ENCODE measurements at regions not wholly inside any gene's neighbourhood (a gene's known extent, or its start where the extent isn't known, plus 50 kb on each side); places are given as distances from the start of the nearest gene placed in this dataset.

DNA sequence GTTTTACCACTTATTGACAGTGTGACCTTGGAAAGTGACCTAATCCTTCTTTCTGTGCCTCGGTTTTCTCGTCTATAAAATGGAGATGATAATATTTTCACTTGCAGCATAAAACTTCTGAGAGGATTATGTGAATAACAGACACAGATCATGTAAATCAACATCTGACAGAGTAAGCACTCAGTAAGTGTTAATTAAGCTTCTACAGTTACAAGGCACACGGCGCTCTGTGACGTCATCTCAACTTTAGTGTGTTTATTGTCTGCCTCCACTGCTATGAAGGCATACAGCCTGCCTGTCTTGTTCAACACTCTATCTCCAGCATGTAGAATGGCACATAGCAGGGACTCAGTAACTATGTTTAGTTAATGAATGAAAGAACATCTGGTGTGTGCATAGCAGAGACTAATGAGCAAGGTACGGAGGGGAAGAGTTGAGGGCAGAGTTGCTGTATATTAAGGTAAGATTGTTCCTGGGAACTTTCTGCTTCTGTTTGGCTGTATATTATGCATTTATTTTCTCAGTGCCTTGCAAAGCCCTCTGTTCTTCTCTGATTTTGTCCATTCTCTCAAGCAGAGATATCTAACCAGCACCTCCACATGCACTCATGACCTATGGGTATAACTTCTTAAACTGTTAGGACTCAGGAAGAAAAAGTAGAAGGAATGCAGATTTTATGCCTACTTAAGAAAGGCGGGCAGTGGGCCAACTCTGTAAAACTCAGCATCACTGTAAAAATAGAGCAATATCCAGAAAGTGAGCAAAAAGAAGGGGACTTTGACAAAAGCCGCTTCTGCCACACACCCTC is 66.4 kb upstream of the STMND1 start:
- no peak overlapping the region for H3K27ac ChIP-seq
- TF ChIP-seq, protein P1, sequence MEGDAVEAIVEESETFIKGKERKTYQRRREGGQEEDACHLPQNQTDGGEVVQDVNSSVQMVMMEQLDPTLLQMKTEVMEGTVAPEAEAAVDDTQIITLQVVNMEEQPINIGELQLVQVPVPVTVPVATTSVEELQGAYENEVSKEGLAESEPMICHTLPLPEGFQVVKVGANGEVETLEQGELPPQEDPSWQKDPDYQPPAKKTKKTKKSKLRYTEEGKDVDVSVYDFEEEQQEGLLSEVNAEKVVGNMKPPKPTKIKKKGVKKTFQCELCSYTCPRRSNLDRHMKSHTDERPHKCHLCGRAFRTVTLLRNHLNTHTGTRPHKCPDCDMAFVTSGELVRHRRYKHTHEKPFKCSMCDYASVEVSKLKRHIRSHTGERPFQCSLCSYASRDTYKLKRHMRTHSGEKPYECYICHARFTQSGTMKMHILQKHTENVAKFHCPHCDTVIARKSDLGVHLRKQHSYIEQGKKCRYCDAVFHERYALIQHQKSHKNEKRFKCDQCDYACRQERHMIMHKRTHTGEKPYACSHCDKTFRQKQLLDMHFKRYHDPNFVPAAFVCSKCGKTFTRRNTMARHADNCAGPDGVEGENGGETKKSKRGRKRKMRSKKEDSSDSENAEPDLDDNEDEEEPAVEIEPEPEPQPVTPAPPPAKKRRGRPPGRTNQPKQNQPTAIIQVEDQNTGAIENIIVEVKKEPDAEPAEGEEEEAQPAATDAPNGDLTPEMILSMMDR (conservative IDR thresholded peaks at IDR 0.05), result no peak
- TF ChIP-seq ZFX (IDR thresholded peaks at IDR 0.05), result no peak

DNA sequence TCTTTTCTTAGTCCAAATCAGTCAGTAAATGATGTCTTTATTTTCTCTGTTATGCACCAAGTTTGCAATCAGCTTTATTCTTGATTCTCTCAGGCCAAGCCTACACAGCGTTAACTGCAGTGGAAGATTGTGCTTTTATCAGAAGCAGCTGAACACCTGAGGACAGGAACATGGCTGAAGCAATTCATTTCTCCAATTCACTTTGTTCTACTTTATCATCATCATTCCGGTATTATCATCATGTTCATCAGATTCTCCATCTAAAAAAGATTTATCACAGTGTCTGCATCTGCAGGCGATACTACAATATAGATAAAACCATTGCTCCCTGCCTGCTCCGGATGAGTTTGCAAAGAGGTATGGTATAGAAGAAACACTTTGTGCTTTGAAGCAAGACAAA is 68.1 kb upstream of the STMND1 start:
- H3K27ac ChIP-seq, result no peak overlapping the region
- TF ChIP-seq ZFX (IDR thresholded peaks at IDR 0.05), result no peak
- TF ChIP-seq, protein P1 (conservative IDR thresholded peaks at IDR 0.05), result no peak

GRCh38 chr6:17032988-17033634 is 68.7 kb upstream of the STMND1 start:
- TF ChIP-seq ZFX (IDR thresholded peaks at IDR 0.05), result no peak
- TF ChIP-seq, protein P1 (conservative IDR thresholded peaks at IDR 0.05), result no peak
- H3K27ac ChIP-seq, result no peak overlapping the region

- no peak overlapping the region for H3K27ac ChIP-seq
- TF ChIP-seq, protein P1 (conservative IDR thresholded peaks at IDR 0.05), result no peak
- TF ChIP-seq ZFX (IDR thresholded peaks at IDR 0.05), result no peak
Observed at GRCh38 chr6:17032590-17032987, 69.3 kb upstream of the STMND1 start.

GRCh38 chr6:17031961-17032360 is 69.9 kb upstream of the STMND1 start:
- TF ChIP-seq, protein P1 (conservative IDR thresholded peaks at IDR 0.05), result no peak
- no peak for TF ChIP-seq ZFX (IDR thresholded peaks at IDR 0.05)
- no peak overlapping the region for H3K27ac ChIP-seq

DNA sequence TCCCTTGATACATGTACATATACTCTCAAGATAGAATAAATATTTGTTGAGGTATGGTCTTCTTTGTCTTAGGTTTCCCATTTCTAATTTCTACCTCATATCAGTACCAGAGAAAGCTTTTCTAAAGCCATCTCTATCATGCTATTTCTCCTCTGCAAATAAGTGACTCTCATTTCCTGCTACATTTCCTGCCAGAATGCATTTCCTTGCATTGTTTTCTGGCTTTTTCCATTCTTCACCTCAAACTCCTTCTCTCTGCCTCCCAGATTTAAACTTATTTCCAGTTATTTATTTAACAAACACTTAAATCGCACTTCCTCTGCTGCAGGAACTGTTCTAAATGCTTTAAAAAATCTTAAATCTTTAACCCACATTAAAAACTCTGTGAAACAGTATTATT is 74.4 kb upstream of the STMND1 start:
- no peak for TF ChIP-seq ZFX (IDR thresholded peaks at IDR 0.05)
- TF ChIP-seq, protein P1 (conservative IDR thresholded peaks at IDR 0.05), result no peak
- no peak overlapping the region for H3K27ac ChIP-seq

DNA sequence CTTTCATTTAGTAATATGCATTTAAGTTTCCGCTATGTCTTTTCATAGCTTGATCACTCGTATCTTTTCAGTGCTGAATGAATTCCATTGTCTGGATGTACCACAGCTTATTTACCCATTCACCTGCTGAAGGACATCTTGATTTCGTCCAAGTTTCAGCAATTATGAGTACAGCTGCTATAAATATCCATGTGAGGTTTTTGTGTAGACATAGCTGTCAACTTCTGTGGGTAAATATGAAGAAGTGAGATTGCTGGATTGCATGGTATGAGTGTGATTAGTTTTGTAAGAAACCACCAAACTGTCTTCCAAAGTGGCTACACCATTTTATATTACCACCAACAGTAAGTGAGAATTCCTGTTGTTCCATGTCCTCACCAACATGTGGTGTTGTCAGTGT is 79.2 kb upstream of the STMND1 start:
- no peak overlapping the region for H3K27ac ChIP-seq
- TF ChIP-seq, protein P1 (conservative IDR thresholded peaks at IDR 0.05), result no peak
- TF ChIP-seq ZFX (IDR thresholded peaks at IDR 0.05), result no peak
